DND-41 (cell line): ENCODE measurements at regions not wholly inside any gene's neighbourhood (a gene's known extent, or its start where the extent isn't known, plus 50 kb on each side); places are given as distances from the start of the nearest gene placed in this dataset.

Experiments used
- ATAC-seq: fragments of 200-7000 bp; cut with Tn5 transposase; 3 replicates; pipeline ENCODE4 v1.9.1; 2021; ENCODE audit warnings: low read depth; ENCODE audit not compliant: insufficient read depth
- DNase-seq: peaks from one replicate; pipeline ENCODE4 v3.0.0-alpha.2; 2020
- H2AFZ ChIP-seq: 2 replicates; pipeline ENCODE4 v1.6.0; 2012; ENCODE audit warnings: low read depth, low read length
- H3K27ac ChIP-seq: 2 replicates; pipeline ENCODE4 v1.5.1; 2012; ENCODE audit warnings: low read length, inconsistent platforms
- H3K27me3 ChIP-seq: fragments of 200-600 bp; sonication (generic); 2 replicates; pipeline ENCODE4 v1.6.0; 2012; ENCODE audit warnings: low read length, mild to moderate bottlenecking, inconsistent platforms; ENCODE audit not compliant: insufficient read depth, poor library complexity
- H3K36me3 ChIP-seq: 2 replicates; pipeline ENCODE4 v1.5.1; 2012; ENCODE audit warnings: low read length, inconsistent platforms; ENCODE audit not compliant: insufficient read depth
- H3K4me1 ChIP-seq: 2 replicates; pipeline ENCODE4 v1.5.1; 2012; ENCODE audit warnings: mild to moderate bottlenecking, low read length; ENCODE audit not compliant: insufficient read depth
- H3K4me2 ChIP-seq: 2 replicates; pipeline ENCODE4 v1.6.0; 2012; ENCODE audit warnings: mild to moderate bottlenecking, moderate library complexity, low read length, inconsistent platforms; ENCODE audit not compliant: insufficient read depth
- H3K4me3 ChIP-seq, 2 experiments: fragments of 200-600 bp in 1 of 2; shearing (Covaris generic) in 1 of 2; 2 replicates each; pipeline ENCODE4 v1.5.1; 2012 to 2016; ENCODE audit warnings: inconsistent platforms in 2 of 2, low read length in 2 of 2, mild to moderate bottlenecking in 2 of 2, low read depth in 1 of 2, moderate library complexity in 1 of 2
- H3K79me2 ChIP-seq: 2 replicates; pipeline ENCODE4 v1.6.0; 2012; ENCODE audit warnings: low read length, inconsistent platforms; ENCODE audit not compliant: insufficient read depth
- H3K9ac ChIP-seq: 2 replicates; pipeline ENCODE4 v1.6.0; 2012; ENCODE audit warnings: low read depth, mild to moderate bottlenecking, inconsistent platforms, low read length, moderate library complexity
- H3K9me3 ChIP-seq: 2 replicates; pipeline ENCODE4 v1.5.1; 2012; ENCODE audit warnings: low read length, moderate library complexity, mild to moderate bottlenecking, inconsistent platforms; ENCODE audit not compliant: insufficient read depth, severe bottlenecking
- H4K20me1 ChIP-seq: 2 replicates; pipeline ENCODE4 v1.6.0; 2012; ENCODE audit warnings: low read length; ENCODE audit not compliant: insufficient read depth
- EZH2 ChIP-seq: IDR thresholded peaks from 3 replicates; pipeline ENCODE4 v1.6.1; 2012; ENCODE audit warnings: borderline replicate concordance, low read depth, mild to moderate bottlenecking, moderate library complexity, low read length, inconsistent platforms; ENCODE audit not compliant: severe bottlenecking
- TF ChIP-seq, protein P1 (sequence below): IDR thresholded peaks from 2 replicates; pipeline ENCODE4 v1.5.1; 2012; ENCODE audit warnings: borderline replicate concordance, low read length, moderate library complexity, mild to moderate bottlenecking; ENCODE audit not compliant: poor library complexity, severe bottlenecking; ENCODE audit errors: extremely low read depth

DNA sequence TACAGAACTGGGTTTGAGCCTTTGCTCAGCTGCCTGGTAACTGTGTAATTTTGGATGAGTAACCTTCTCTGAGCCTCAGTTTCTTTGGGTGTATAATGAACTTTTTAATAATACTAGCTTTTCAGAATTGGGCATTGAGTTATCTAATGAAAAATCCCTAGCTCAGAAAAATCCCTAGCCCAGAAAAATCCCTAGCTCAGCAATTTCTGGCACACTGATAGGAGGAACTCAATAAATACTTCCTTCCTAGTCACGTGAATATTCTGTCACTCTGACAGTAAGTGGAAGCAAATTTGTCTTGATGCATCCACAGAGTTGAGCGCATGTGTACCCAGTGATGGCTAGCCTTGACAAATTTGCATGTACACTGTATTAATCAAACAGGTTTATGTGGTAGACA is 817.6 kb downstream of the XPNPEP1 start:
- DNase-seq (no peak), ATAC-seq (no peak)
- Histone ChIP-seq H4K20me1 (no peaks in the 10 kb centered on the region), H3K4me3 (no peak overlapping the region), H3K79me2 (no peaks in the 10 kb centered on the region), H3K9me3 (no peaks in the 10 kb centered on the region), H2AFZ (no peak overlapping the region), H3K27ac (no peak overlapping the region), H3K4me2 (no peak overlapping the region), H3K36me3 (no peaks in the 10 kb centered on the region), H3K4me1 (no peaks in the 10 kb centered on the region), H3K9ac (no peak overlapping the region), H3K27me3 (no peaks in the 10 kb centered on the region)
- TF ChIP-seq EZH2, result no peak
- TF ChIP-seq, protein P1, sequence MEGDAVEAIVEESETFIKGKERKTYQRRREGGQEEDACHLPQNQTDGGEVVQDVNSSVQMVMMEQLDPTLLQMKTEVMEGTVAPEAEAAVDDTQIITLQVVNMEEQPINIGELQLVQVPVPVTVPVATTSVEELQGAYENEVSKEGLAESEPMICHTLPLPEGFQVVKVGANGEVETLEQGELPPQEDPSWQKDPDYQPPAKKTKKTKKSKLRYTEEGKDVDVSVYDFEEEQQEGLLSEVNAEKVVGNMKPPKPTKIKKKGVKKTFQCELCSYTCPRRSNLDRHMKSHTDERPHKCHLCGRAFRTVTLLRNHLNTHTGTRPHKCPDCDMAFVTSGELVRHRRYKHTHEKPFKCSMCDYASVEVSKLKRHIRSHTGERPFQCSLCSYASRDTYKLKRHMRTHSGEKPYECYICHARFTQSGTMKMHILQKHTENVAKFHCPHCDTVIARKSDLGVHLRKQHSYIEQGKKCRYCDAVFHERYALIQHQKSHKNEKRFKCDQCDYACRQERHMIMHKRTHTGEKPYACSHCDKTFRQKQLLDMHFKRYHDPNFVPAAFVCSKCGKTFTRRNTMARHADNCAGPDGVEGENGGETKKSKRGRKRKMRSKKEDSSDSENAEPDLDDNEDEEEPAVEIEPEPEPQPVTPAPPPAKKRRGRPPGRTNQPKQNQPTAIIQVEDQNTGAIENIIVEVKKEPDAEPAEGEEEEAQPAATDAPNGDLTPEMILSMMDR, result no peak

DNA sequence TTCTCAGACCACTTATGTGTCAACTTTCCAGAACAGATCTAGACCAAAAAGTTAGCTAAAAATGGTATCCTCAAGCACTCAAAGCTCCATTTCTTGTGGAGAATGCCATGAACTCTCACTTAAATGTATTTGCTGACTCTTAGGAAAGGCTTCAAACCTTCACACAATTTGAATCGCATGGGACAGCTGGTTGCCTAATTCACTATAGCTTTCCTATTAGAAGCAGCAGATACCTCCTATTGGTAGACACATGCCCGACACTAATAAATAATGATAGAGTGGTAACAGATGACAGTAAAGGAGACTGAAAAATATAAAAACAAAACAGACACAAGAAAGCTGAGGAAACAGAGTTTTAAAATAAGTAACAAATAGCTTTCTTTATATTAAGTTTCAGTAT is 818.5 kb downstream of the XPNPEP1 start:
- Histone ChIP-seq H3K27me3 (no peaks in the 10 kb centered on the region), H2AFZ (no peak overlapping the region), H3K27ac (no peak overlapping the region), H3K79me2 (no peaks in the 10 kb centered on the region), H4K20me1 (no peaks in the 10 kb centered on the region), H3K4me2 (no peak overlapping the region), H3K9me3 (no peaks in the 10 kb centered on the region), H3K36me3 (no peaks in the 10 kb centered on the region), H3K4me1 (no peaks in the 10 kb centered on the region), H3K9ac (no peak overlapping the region), H3K4me3 (no peak overlapping the region)
- no peak for ATAC-seq
- no peak for TF ChIP-seq EZH2
- TF ChIP-seq, protein P1, result no peak
- no peak for DNase-seq

DNA sequence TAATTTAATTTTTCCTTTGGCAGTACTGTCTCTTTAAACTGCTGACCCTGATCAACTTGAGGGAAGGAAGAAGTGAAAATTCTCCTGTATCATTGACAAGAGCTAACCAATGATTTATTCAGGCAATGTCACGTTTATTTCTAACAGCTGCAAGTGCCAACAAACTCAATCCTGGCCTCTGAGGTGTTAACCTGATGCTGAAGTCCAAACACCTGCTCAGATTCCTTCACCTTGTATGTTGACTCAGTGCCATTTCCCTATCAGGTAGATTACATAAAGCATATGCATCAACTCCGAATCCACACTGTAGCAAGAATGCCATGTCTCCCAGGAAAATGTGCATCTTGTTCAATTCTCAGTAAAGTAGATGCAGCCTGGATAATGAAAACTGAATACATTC is 820.0 kb downstream of the XPNPEP1 start:
- no peak for ATAC-seq
- H4K20me1 ChIP-seq, result no peaks in the 10 kb centered on the region
- H2AFZ ChIP-seq, result no peak overlapping the region
- no peaks in the 10 kb centered on the region for H3K9me3 ChIP-seq
- no peak overlapping the region for H3K27ac ChIP-seq
- no peaks in the 10 kb centered on the region for H3K4me1 ChIP-seq
- H3K4me3 ChIP-seq, result no peak overlapping the region
- H3K36me3 ChIP-seq, result no peaks in the 10 kb centered on the region
- no peak for TF ChIP-seq EZH2
- TF ChIP-seq, protein P1, result no peak
- no peak for DNase-seq
- no peak overlapping the region for H3K9ac ChIP-seq
- H3K4me2 ChIP-seq, result no peak overlapping the region
- no peaks in the 10 kb centered on the region for H3K27me3 ChIP-seq
- H3K79me2 ChIP-seq, result no peaks in the 10 kb centered on the region

DNA sequence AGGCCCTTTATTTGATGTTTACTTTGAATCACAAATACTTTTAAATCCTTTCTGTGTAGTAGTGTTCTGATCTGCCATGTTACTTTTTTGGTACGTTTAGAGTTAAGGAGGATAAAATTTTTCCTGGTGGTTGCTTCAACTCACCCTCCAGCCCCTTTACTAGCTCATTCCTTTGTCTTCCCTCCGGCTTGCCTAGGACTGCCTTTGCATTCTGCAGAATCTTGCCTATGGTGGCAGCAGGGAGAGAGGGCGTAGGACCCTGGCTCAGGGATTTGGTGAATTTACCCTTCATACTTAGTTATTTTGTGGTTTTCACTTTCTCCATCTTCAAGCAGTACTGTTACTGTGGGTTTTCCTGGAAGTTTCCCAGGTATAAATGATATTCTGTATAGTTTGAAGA is 833.5 kb downstream of the XPNPEP1 start:
- H2AFZ ChIP-seq, result no peak overlapping the region

More for the DNA sequence above, 833.5 kb downstream of the XPNPEP1 start:
- H3K36me3 ChIP-seq, result no peaks in the 10 kb centered on the region
- no peak for TF ChIP-seq EZH2
- TF ChIP-seq, protein P1, result no peak
- no peak overlapping the region for H3K9ac ChIP-seq
- no peak overlapping the region for H3K4me3 ChIP-seq
- no peak for DNase-seq
- H3K27ac ChIP-seq, result no peak overlapping the region
- no peaks in the 10 kb centered on the region for H3K27me3 ChIP-seq
- H3K79me2 ChIP-seq, result no peaks in the 10 kb centered on the region
- H3K4me1 ChIP-seq, result no peaks in the 10 kb centered on the region
- no peak for ATAC-seq
- no peaks in the 10 kb centered on the region for H3K9me3 ChIP-seq
- H3K4me2 ChIP-seq, result no peak overlapping the region
- H4K20me1 ChIP-seq, result no peaks in the 10 kb centered on the region
